ENCODE measurements at regions not wholly inside any gene's neighbourhood (a gene's known extent, or its start where the extent isn't known, plus 50 kb on each side); places are given as distances from the start of the nearest gene placed in this dataset.

- no peak overlapping the region for H3K4me3 ChIP-seq
- H3K27me3 ChIP-seq: no peaks in the 10 kb centered on the region
- TF ChIP-seq POLR2A (IDR thresholded peaks at IDR 0.05) (no peak), POLR2AphosphoS5 (IDR thresholded peaks at IDR 0.05) (no peak), EP300 (IDR thresholded peaks at IDR 0.05) (no peak)
- TF ChIP-seq, protein P1, sequence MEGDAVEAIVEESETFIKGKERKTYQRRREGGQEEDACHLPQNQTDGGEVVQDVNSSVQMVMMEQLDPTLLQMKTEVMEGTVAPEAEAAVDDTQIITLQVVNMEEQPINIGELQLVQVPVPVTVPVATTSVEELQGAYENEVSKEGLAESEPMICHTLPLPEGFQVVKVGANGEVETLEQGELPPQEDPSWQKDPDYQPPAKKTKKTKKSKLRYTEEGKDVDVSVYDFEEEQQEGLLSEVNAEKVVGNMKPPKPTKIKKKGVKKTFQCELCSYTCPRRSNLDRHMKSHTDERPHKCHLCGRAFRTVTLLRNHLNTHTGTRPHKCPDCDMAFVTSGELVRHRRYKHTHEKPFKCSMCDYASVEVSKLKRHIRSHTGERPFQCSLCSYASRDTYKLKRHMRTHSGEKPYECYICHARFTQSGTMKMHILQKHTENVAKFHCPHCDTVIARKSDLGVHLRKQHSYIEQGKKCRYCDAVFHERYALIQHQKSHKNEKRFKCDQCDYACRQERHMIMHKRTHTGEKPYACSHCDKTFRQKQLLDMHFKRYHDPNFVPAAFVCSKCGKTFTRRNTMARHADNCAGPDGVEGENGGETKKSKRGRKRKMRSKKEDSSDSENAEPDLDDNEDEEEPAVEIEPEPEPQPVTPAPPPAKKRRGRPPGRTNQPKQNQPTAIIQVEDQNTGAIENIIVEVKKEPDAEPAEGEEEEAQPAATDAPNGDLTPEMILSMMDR (IDR thresholded peaks at IDR 0.05): no peak
- no peak overlapping the region for H3K27ac ChIP-seq
- intact Hi-C loops (cut with DNase I; ENCODE audit: low total_unique reads): no loop called here
- DNase-seq: peak in 1 of 2 donors; percentile 32
- H3K4me1 ChIP-seq: peaks cover 0 to 22% (median 5%) of the 10 kb centered on the region in 4 donors
- no peaks in the 10 kb centered on the region for H3K36me3 ChIP-seq
- 25 to 42% (median 37%) methylated on average over 6 of the region's 6 CpGs for WGBS, 5 donors
- peaks cover 0 to 14% (median 9%) of the 10 kb centered on the region in 4 donors for H3K9me3 ChIP-seq
Observed at GRCh38 chr6:71082033-71082650, 125.3 kb upstream of the B3GAT2 start.

DNA sequence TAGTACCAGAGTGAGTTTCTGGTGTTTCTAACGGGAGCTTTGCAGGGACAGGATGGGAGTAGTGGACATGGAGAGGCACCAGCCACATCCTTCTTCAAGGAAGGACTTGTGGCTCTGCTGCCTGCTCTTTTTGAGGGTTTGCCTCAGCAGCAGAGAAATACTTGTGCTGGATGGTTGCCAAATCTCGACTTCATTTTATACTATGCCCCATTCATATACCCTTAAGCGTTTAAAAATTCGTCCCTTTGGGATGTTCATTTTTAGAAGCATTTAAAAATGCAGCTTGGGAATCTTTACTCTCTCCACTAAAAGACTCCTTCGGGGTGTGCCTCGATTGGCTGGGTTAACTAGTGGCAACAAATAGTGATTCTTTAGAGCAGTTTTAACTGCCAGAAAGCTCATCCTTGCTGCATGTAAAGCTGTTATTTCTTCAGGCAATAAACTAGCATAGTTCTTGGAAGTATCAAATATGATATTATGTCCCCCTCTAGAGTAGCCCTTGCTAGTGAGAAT is 126.5 kb upstream of the B3GAT2 start:
- no peak overlapping the region for H3K27ac ChIP-seq

DNA sequence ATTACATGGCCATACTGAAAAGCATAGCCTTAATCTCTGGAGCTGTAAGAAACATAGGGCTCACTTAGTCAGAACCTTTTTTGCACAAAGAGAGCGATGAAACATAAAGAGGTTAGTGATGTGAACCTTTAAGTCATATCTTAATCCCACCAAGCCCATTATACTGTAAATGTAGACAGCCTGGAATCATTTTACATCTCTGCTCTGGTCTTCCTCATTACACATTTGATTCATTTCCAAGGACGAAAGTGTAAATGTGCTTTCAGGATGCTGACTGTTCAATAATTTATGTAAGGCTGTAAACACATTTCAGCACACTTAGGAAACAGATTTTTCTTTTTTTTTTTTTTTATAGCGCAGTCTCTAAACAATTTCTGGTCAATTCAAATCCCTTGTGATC is 131.3 kb upstream of the B3GAT2 start:
- Histone ChIP-seq H3K9me3 (no peaks in the 10 kb centered on the region), H3K4me1 (no peaks in the 10 kb centered on the region), H3K27me3 (no peaks in the 10 kb centered on the region), H3K36me3 (no peaks in the 10 kb centered on the region), H3K4me3 (no peak overlapping the region), H3K27ac (no peak overlapping the region)
- intact Hi-C loops (cut with DNase I; ENCODE audit: low total_unique reads): no loop called here
- TF ChIP-seq, protein P1 (IDR thresholded peaks at IDR 0.05): no peak
- TF ChIP-seq POLR2AphosphoS5 (IDR thresholded peaks at IDR 0.05) (no peak), EP300 (IDR thresholded peaks at IDR 0.05) (no peak), POLR2A (IDR thresholded peaks at IDR 0.05) (no peak)
- DNase-seq: no peak
- 70 to 78% (median 74%) methylated on average over 3 of the region's 3 CpGs for WGBS, 5 donors

More for the DNA sequence above, 126.5 kb upstream of the B3GAT2 start:
- H3K36me3 ChIP-seq: no peaks in the 10 kb centered on the region
- peaks cover 0 to 2% (median 0%) of the 10 kb centered on the region in 4 donors for H3K9me3 ChIP-seq
- intact Hi-C loops (cut with DNase I; ENCODE audit: low total_unique reads): no loop called here
- H3K4me1 ChIP-seq: peaks cover 0 to 22% (median 5%) of the 10 kb centered on the region in 4 donors
- H3K27me3 ChIP-seq: no peaks in the 10 kb centered on the region
- no peak for DNase-seq
- no peak overlapping the region for H3K4me3 ChIP-seq
- TF ChIP-seq POLR2AphosphoS5 (IDR thresholded peaks at IDR 0.05) (no peak), EP300 (IDR thresholded peaks at IDR 0.05) (no peak), POLR2A (IDR thresholded peaks at IDR 0.05) (no peak)
- TF ChIP-seq, protein P1 (IDR thresholded peaks at IDR 0.05): no peak
- 59 to 71% (median 67%) methylated on average over 6 of the region's 6 CpGs for WGBS, 5 donors

DNA sequence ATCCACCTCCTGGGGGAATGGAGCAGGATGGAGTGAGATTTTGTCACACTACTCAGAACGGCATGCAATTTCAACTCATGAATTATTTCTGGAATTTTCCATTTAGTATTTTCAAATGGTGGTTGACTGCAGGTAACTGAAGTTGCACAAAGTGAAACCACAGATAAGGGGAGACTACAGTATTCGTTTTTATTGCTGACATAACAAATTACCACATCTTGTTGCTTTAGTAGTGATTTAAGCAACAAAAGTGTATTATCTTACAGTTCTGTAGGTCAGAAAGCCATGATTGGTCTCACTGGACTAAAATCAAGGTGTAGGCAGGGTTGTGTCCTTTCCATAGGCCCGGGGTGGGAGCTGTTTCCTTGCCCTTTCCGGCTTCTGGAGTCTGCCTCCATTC is 133.4 kb upstream of the B3GAT2 start:
- TF ChIP-seq POLR2AphosphoS5 (IDR thresholded peaks at IDR 0.05): no peak
- no peak for TF ChIP-seq POLR2A (IDR thresholded peaks at IDR 0.05)
- TF ChIP-seq EP300 (IDR thresholded peaks at IDR 0.05): no peak
- TF ChIP-seq, protein P1 (IDR thresholded peaks at IDR 0.05): no peak
- 72 to 85% (median 76%) methylated on average over 4 of the region's 4 CpGs for WGBS, 5 donors

More for the DNA sequence above, 133.4 kb upstream of the B3GAT2 start:
- H3K27ac ChIP-seq: no peak overlapping the region
- no peak for DNase-seq
- intact Hi-C loops (cut with DNase I; ENCODE audit: low total_unique reads): no loop called here
- no peaks in the 10 kb centered on the region for H3K9me3 ChIP-seq
- no peaks in the 10 kb centered on the region for H3K36me3 ChIP-seq
- no peak overlapping the region for H3K4me3 ChIP-seq
- no peaks in the 10 kb centered on the region for H3K4me1 ChIP-seq
- H3K27me3 ChIP-seq: no peaks in the 10 kb centered on the region
